ENCODE measurements at regions not wholly inside any gene's neighbourhood (a gene's known extent, or its start where the extent isn't known, plus 50 kb on each side); places are given as distances from the start of the nearest gene placed in this dataset.
"Not testable (repeated sequence)": the region's sequence is repeated elsewhere in the genome, so short reads cannot be mapped to it uniquely, and the experiment has no call there.

GRCh38 chr9:71515626-71516025 is 252.7 kb downstream of the CEMIP2 start:
- peaks cover 16% of the 10 kb centered on the region for H3K4me1 ChIP-seq
- H3K27me3 ChIP-seq, result no peaks in the 10 kb centered on the region
- H4K20me1 ChIP-seq (ENCODE audit: low read depth), result no peaks in the 10 kb centered on the region
- H3K9ac ChIP-seq, result no peak overlapping the region
- no peak overlapping the region for H2AFZ ChIP-seq (replicated peaks)
- no peaks in the 10 kb centered on the region for H3K9me3 ChIP-seq (ENCODE audit: low read depth)
- peaks cover 9% of the 10 kb centered on the region for H3K4me1 Mint-ChIP-seq
- no peaks in the 10 kb centered on the region for H3K79me2 ChIP-seq (ENCODE audit: low read depth)
- no peaks in the 10 kb centered on the region for H3K36me3 Mint-ChIP-seq
- H3K4me3 ChIP-seq, result no peak overlapping the region
- no peak for DNase-seq (ENCODE audit: low spot score)
- H3K4me2 ChIP-seq, result no peak overlapping the region
- H3K27ac Mint-ChIP-seq, result no peak overlapping the region
- peaks cover 2% of the 10 kb centered on the region for H3K27me3 Mint-ChIP-seq (ENCODE audit: insufficient read depth, low read depth)
- no peaks in the 10 kb centered on the region for H3F3A ChIP-seq (ENCODE audit: low read depth)
- H3K36me3 ChIP-seq, result no peaks in the 10 kb centered on the region
- H3K9me3 Mint-ChIP-seq, result peaks cover 2% of the 10 kb centered on the region
- H3K4me3 Mint-ChIP-seq, result no peak overlapping the region
- TF ChIP-seq EZH2 (IDR thresholded peaks at IDR 0.05), result no peak
- TF ChIP-seq, protein P1, sequence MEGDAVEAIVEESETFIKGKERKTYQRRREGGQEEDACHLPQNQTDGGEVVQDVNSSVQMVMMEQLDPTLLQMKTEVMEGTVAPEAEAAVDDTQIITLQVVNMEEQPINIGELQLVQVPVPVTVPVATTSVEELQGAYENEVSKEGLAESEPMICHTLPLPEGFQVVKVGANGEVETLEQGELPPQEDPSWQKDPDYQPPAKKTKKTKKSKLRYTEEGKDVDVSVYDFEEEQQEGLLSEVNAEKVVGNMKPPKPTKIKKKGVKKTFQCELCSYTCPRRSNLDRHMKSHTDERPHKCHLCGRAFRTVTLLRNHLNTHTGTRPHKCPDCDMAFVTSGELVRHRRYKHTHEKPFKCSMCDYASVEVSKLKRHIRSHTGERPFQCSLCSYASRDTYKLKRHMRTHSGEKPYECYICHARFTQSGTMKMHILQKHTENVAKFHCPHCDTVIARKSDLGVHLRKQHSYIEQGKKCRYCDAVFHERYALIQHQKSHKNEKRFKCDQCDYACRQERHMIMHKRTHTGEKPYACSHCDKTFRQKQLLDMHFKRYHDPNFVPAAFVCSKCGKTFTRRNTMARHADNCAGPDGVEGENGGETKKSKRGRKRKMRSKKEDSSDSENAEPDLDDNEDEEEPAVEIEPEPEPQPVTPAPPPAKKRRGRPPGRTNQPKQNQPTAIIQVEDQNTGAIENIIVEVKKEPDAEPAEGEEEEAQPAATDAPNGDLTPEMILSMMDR (IDR thresholded peaks at IDR 0.05), result no peak
- TF ChIP-seq EZH2phosphoT487 (IDR thresholded peaks at IDR 0.05), result no peak
- H3K27ac ChIP-seq, result no peak overlapping the region

DNA sequence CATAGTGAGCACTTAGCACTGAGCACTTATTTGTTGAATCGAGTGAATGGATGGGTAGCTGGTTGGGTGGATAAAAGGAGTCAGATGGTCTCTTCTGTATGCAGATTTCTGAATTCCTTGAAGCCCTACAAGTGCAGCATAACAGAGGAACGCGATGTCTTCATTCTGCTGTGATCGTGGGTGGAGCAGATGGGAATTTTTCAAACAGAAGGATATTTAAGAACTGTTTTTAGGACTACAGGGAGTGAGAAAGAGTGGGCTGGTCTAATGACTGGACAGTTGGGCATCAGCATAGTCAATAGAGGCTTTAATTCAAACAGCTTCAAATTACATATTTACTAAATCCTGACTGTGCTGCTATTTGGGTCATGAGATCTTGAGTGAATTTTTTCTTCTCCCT is 253.2 kb downstream of the CEMIP2 start:
- no peaks in the 10 kb centered on the region for H3K27me3 ChIP-seq
- H3K27me3 Mint-ChIP-seq (ENCODE audit: insufficient read depth, low read depth), result peaks cover 2% of the 10 kb centered on the region
- peaks cover 9% of the 10 kb centered on the region for H3K4me1 Mint-ChIP-seq
- DNase-seq (ENCODE audit: low spot score), result no peak
- no peaks in the 10 kb centered on the region for H3K36me3 ChIP-seq
- no peak overlapping the region for H3K27ac Mint-ChIP-seq
- no peaks in the 10 kb centered on the region for H3K79me2 ChIP-seq (ENCODE audit: low read depth)
- H3K4me2 ChIP-seq, result no peak overlapping the region
- H3K36me3 Mint-ChIP-seq, result no peaks in the 10 kb centered on the region
- H3K4me1 ChIP-seq, result peaks cover 16% of the 10 kb centered on the region
- H3K4me3 ChIP-seq, result no peak overlapping the region
- no peak for TF ChIP-seq EZH2phosphoT487 (IDR thresholded peaks at IDR 0.05)
- H3F3A ChIP-seq (ENCODE audit: low read depth), result no peaks in the 10 kb centered on the region
- H3K9me3 ChIP-seq (ENCODE audit: low read depth), result no peaks in the 10 kb centered on the region
- no peaks in the 10 kb centered on the region for H4K20me1 ChIP-seq (ENCODE audit: low read depth)
- H3K9ac ChIP-seq, result no peak overlapping the region
- no peak overlapping the region for H3K27ac ChIP-seq
- H3K9me3 Mint-ChIP-seq, result peaks cover 2% of the 10 kb centered on the region
- peak overlapping the region; percentile 17 for H2AFZ ChIP-seq (replicated peaks)
- no peak overlapping the region for H3K4me3 Mint-ChIP-seq

- H3K27ac ChIP-seq, result no peak overlapping the region
- no peaks in the 10 kb centered on the region for H3K27me3 ChIP-seq
- TF ChIP-seq EZH2 (IDR thresholded peaks at IDR 0.05), result no peak
- H3K4me1 Mint-ChIP-seq, result peaks cover 9% of the 10 kb centered on the region
- H3K36me3 ChIP-seq, result no peaks in the 10 kb centered on the region
- no peaks in the 10 kb centered on the region for H3F3A ChIP-seq (ENCODE audit: low read depth)
- no peak overlapping the region for H3K9ac ChIP-seq
- H4K20me1 ChIP-seq (ENCODE audit: low read depth), result no peaks in the 10 kb centered on the region
- H3K79me2 ChIP-seq (ENCODE audit: low read depth), result no peaks in the 10 kb centered on the region
- no peak overlapping the region for H3K4me3 Mint-ChIP-seq
- H3K4me2 ChIP-seq, result no peak overlapping the region
- H3K4me1 ChIP-seq, result peaks cover 15% of the 10 kb centered on the region
- H3K36me3 Mint-ChIP-seq, result no peaks in the 10 kb centered on the region
- no peak for DNase-seq (ENCODE audit: low spot score)
- H3K9me3 ChIP-seq (ENCODE audit: low read depth), result no peaks in the 10 kb centered on the region
- H3K27ac Mint-ChIP-seq, result no peak overlapping the region
- no peak overlapping the region for H3K4me3 ChIP-seq
- H3K27me3 Mint-ChIP-seq (ENCODE audit: insufficient read depth, low read depth), result peaks cover 2% of the 10 kb centered on the region
- H3K9me3 Mint-ChIP-seq, result peaks cover 2% of the 10 kb centered on the region
- H2AFZ ChIP-seq (replicated peaks), result peak overlapping the region; percentile 17
Measured at GRCh38 chr9:71514344-71514975, 253.9 kb downstream of the CEMIP2 start.

GRCh38 chr9:71509054-71509453 is 259.3 kb downstream of the CEMIP2 start:
- Mint-ChIP-seq H3K4me1 (no peaks in the 10 kb centered on the region), H3K36me3 (no peaks in the 10 kb centered on the region), H3K4me3 (no peak overlapping the region), H3K27ac (no peak overlapping the region), H3K9me3 (no peaks in the 10 kb centered on the region), H3K27me3 (ENCODE audit: insufficient read depth, low read depth) (peaks cover 2% of the 10 kb centered on the region)
- no peaks in the 10 kb centered on the region for H3K27me3 ChIP-seq
- TF ChIP-seq, protein P1 (IDR thresholded peaks at IDR 0.05), result no peak
- TF ChIP-seq EZH2phosphoT487 (IDR thresholded peaks at IDR 0.05) (no peak), EZH2 (IDR thresholded peaks at IDR 0.05) (no peak)
- H3K9ac ChIP-seq, result no peak overlapping the region
- no peak overlapping the region for H3K4me3 ChIP-seq
- H3K36me3 ChIP-seq, result no peaks in the 10 kb centered on the region
- H2AFZ ChIP-seq (replicated peaks), result no peak overlapping the region
- H3K4me2 ChIP-seq, result no peak overlapping the region
- H3K27ac ChIP-seq, result no peak overlapping the region
- no peak for DNase-seq (ENCODE audit: low spot score)
- H3F3A ChIP-seq (ENCODE audit: low read depth), result no peaks in the 10 kb centered on the region
- no peaks in the 10 kb centered on the region for H4K20me1 ChIP-seq (ENCODE audit: low read depth)
- H3K9me3 ChIP-seq (ENCODE audit: low read depth), result no peaks in the 10 kb centered on the region
- H3K79me2 ChIP-seq (ENCODE audit: low read depth), result no peaks in the 10 kb centered on the region
- no peaks in the 10 kb centered on the region for H3K4me1 ChIP-seq

DNA sequence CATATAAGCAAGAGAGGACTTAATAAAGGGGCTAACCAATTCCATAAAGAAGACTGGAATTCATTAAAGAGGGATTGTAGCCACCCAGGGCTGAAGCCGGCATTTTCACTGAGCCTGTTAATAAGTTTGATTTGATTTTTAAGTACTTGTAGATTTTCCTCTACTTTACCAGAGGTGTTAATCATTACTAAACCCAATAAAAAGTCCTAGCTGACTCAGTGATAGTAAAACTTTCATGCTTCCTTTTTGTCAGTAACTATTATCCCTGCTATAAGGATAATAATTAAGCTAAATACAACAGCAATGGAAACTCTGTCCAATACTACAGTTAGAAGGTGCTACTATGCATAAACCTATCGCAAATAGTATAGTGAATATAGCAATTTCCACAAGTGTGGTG is 260.2 kb downstream of the CEMIP2 start:
- not testable (repeated sequence) for H3K27ac Mint-ChIP-seq; H3K9me3 Mint-ChIP-seq; H3K79me2 ChIP-seq (ENCODE audit: low read depth); DNase-seq (ENCODE audit: low spot score); H3K36me3 ChIP-seq; H3K4me3 ChIP-seq; H3K9me3 ChIP-seq (ENCODE audit: low read depth); H3K27me3 Mint-ChIP-seq (ENCODE audit: insufficient read depth, low read depth); H3K27ac ChIP-seq; H3K27me3 ChIP-seq; H3K4me1 Mint-ChIP-seq; H3K36me3 Mint-ChIP-seq; H3K4me2 ChIP-seq; H3K4me1 ChIP-seq; H2AFZ ChIP-seq (replicated peaks); H3F3A ChIP-seq (ENCODE audit: low read depth); H3K9ac ChIP-seq; H4K20me1 ChIP-seq (ENCODE audit: low read depth); H3K4me3 Mint-ChIP-seq
